ENCODE measurements at regions not wholly inside any gene's neighbourhood (a gene's known extent, or its start where the extent isn't known, plus 50 kb on each side); places are given as distances from the start of the nearest gene placed in this dataset.

- Histone ChIP-seq H3K27ac (ENCODE audit: low read depth, low read length) (peak overlapping the region; percentile 82), H2AFZ (ENCODE audit: low read depth, low read length, severe bottlenecking) (peak overlapping the region; percentile 12), H4K20me1 (ENCODE audit: low read depth, low read length) (no peaks in the 10 kb centered on the region), H3K4me2 (ENCODE audit: low read depth, low read length, poor library complexity, severe bottlenecking) (peak overlapping the region; percentile 68), H3K4me3 (ENCODE audit: insufficient read depth, low read length, poor library complexity, severe bottlenecking) (peak overlapping the region; percentile 38), H3F3A (ENCODE audit: insufficient read depth) (peaks cover 29% of the 10 kb centered on the region), H3K36me3 (ENCODE audit: low read length) (no peaks in the 10 kb centered on the region), H3K9ac (ENCODE audit: low read length) (peak overlapping the region; percentile 42), H3K27me3 (ENCODE audit: low read length) (no peaks in the 10 kb centered on the region), H3K9me3 (ENCODE audit: insufficient read depth, low read length) (no peaks in the 10 kb centered on the region), H3K79me2 (ENCODE audit: insufficient read depth, low read length) (no peaks in the 10 kb centered on the region), H3K9me2 (replicated peaks; ENCODE audit: insufficient read depth, low read length) (no peaks in the 10 kb centered on the region)
- no peak for TF ChIP-seq EZH2phosphoT487 (conservative IDR thresholded peaks at IDR 0.05; ENCODE audit: low read length)
- TF ChIP-seq CTCF (IDR thresholded peaks at IDR 0.05; ENCODE audit: insufficient read depth, low read length, poor library complexity, severe bottlenecking) = no peak
These were observed 314.6 kb upstream of the PROK2 start for GRCh38 chr3:72099326-72100079.

- no peak overlapping the region for H3K27ac ChIP-seq (ENCODE audit: low read depth, low read length)
- no peak overlapping the region for H3K4me2 ChIP-seq (ENCODE audit: low read depth, low read length, poor library complexity, severe bottlenecking)
These were observed 312.1 kb upstream of the PROK2 start for GRCh38 chr3:72097053-72097452.

GRCh38 chr3:72095521-72095920, 310.6 kb upstream of the PROK2 start:
- no peak overlapping the region for H3K4me3 ChIP-seq (ENCODE audit: insufficient read depth, low read length, poor library complexity, severe bottlenecking)
- H3K36me3 ChIP-seq (ENCODE audit: low read length) = no peaks in the 10 kb centered on the region
- H3K9me3 ChIP-seq (ENCODE audit: insufficient read depth, low read length) = no peaks in the 10 kb centered on the region
- H2AFZ ChIP-seq (ENCODE audit: low read depth, low read length, severe bottlenecking) = no peak overlapping the region
- peak overlapping the region; percentile 11; the same call in 1 of the 2 replicates for H3K27ac ChIP-seq (ENCODE audit: low read depth, low read length)
- H3K9me2 ChIP-seq (replicated peaks; ENCODE audit: insufficient read depth, low read length) = no peaks in the 10 kb centered on the region
- H3K79me2 ChIP-seq (ENCODE audit: insufficient read depth, low read length) = no peaks in the 10 kb centered on the region
- H3K4me2 ChIP-seq (ENCODE audit: low read depth, low read length, poor library complexity, severe bottlenecking) = peak overlapping the region; percentile 21
- H3K27me3 ChIP-seq (ENCODE audit: low read length) = no peaks in the 10 kb centered on the region
- no peaks in the 10 kb centered on the region for H4K20me1 ChIP-seq (ENCODE audit: low read depth, low read length)
- H3F3A ChIP-seq (ENCODE audit: insufficient read depth) = peaks cover 24% of the 10 kb centered on the region
- no peak overlapping the region; the same call in 1 of the 2 replicates for H3K9ac ChIP-seq (ENCODE audit: low read length)
- TF ChIP-seq EZH2phosphoT487 (conservative IDR thresholded peaks at IDR 0.05; ENCODE audit: low read length) (no peak), CTCF (IDR thresholded peaks at IDR 0.05; ENCODE audit: insufficient read depth, low read length, poor library complexity, severe bottlenecking) (no peak)

More at GRCh38 chr3:72097053-72097452, 312.1 kb upstream of the PROK2 start:
- no peak overlapping the region for H3K9ac ChIP-seq (ENCODE audit: low read length)
- H3K9me3 ChIP-seq (ENCODE audit: insufficient read depth, low read length) = no peaks in the 10 kb centered on the region
- H4K20me1 ChIP-seq (ENCODE audit: low read depth, low read length) = no peaks in the 10 kb centered on the region
- H2AFZ ChIP-seq (ENCODE audit: low read depth, low read length, severe bottlenecking) = no peak overlapping the region
- peaks cover 38% of the 10 kb centered on the region for H3F3A ChIP-seq (ENCODE audit: insufficient read depth)
- no peaks in the 10 kb centered on the region for H3K9me2 ChIP-seq (replicated peaks; ENCODE audit: insufficient read depth, low read length)
- no peaks in the 10 kb centered on the region for H3K27me3 ChIP-seq (ENCODE audit: low read length)
- no peak overlapping the region for H3K4me3 ChIP-seq (ENCODE audit: insufficient read depth, low read length, poor library complexity, severe bottlenecking)
- H3K79me2 ChIP-seq (ENCODE audit: insufficient read depth, low read length) = no peaks in the 10 kb centered on the region
- no peak for TF ChIP-seq EZH2phosphoT487 (conservative IDR thresholded peaks at IDR 0.05; ENCODE audit: low read length)
- TF ChIP-seq CTCF (IDR thresholded peaks at IDR 0.05; ENCODE audit: insufficient read depth, low read length, poor library complexity, severe bottlenecking) = no peak
- no peaks in the 10 kb centered on the region for H3K36me3 ChIP-seq (ENCODE audit: low read length)

All from SU-DHL-6 (cell line).